Suprapubic skin (tissue), 4 donors: ENCODE measurements at regions not wholly inside any gene's neighbourhood (a gene's known extent, or its start where the extent isn't known, plus 50 kb on each side); places are given as distances from the start of the nearest gene placed in this dataset.

Experiments used
- DNase-seq, 2 donors: peaks; one replicate each; pipeline ENCODE4 v3.0.0-alpha.2; 2019; ENCODE audit warnings: low spot score in 2 of 2
- H3K27ac ChIP-seq: fragments of 200-600 bp; sonication (generic); one replicate; pipeline ENCODE4 v1.5.1; 2019
- H3K27me3 ChIP-seq: fragments of 200-600 bp; sonication (generic); one replicate; pipeline ENCODE4 v1.5.1; 2019
- H3K36me3 ChIP-seq: fragments of 200-600 bp; sonication (generic); one replicate; pipeline ENCODE4 v1.5.1; 2019
- H3K4me1 ChIP-seq: fragments of 200-600 bp; sonication (generic); one replicate; pipeline ENCODE4 v1.5.1; 2019
- H3K4me3 ChIP-seq: fragments of 200-600 bp; sonication (generic); one replicate; pipeline ENCODE4 v1.5.1; 2019; ENCODE audit warnings: mild to moderate bottlenecking
- H3K9me3 ChIP-seq: fragments of 200-600 bp; sonication (generic); one replicate; pipeline ENCODE4 v1.5.1; 2019
- EP300 ChIP-seq: sonication (generic); formaldehyde crosslinking; IDR thresholded peaks from one replicate; pipeline ENCODE4 v1.6.1; 2017; ENCODE audit warnings: antibody characterized with exemption
- POLR2A ChIP-seq, 2 donors: fragments of 450-650 bp; IDR thresholded peaks; one replicate each; pipeline ENCODE4 v1.6.1; 2017; ENCODE audit warnings: antibody characterized with exemption in 2 of 2, mild to moderate bottlenecking in 2 of 2, moderate library complexity in 2 of 2
- POLR2AphosphoS5 ChIP-seq, 3 donors: sonication (generic); formaldehyde crosslinking; IDR thresholded peaks; one replicate each; pipeline ENCODE4 v1.6.1; 2017; ENCODE audit warnings: antibody characterized with exemption in 3 of 3
- WGBS: methylation state at CpG from one replicate; pipeline ENCODE4 v1.1.5; 2018; 5-methylcytosine and 5-hydroxymethylcytosine counted together
- TF ChIP-seq, protein P1 (sequence below), 2 donors: fragments of 200-600 bp in 1 of 2; fragments of 450-650 bp in 1 of 2; sonication (generic) in 1 of 2; IDR thresholded peaks; one replicate each; pipeline ENCODE4 v1.5.1; 2016 to 2019; ENCODE audit warnings: antibody characterized with exemption in 2 of 2, mild to moderate bottlenecking in 1 of 2, moderate library complexity in 1 of 2

DNA sequence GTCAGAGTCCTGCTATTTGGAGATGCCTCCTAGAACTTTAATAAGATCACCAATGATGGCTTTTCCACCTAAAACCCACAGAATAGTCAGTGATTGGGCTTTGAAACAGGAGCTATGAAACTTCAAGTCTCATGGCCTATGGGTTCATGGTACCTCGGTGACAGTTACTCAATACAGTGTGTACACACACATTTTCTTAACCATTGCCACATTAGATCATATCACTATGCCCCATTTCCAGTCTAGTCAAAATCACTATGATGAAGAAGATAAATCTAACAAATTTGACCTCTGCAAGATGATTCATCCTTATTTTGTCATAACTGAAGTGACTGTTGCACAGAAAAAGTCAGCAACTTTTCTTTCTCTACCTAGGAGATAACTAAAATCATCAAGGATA, 86.8 kb upstream of the OR13F1 start:
- 100% methylated on average over 1 of the region's 1 CpG for WGBS

DNA sequence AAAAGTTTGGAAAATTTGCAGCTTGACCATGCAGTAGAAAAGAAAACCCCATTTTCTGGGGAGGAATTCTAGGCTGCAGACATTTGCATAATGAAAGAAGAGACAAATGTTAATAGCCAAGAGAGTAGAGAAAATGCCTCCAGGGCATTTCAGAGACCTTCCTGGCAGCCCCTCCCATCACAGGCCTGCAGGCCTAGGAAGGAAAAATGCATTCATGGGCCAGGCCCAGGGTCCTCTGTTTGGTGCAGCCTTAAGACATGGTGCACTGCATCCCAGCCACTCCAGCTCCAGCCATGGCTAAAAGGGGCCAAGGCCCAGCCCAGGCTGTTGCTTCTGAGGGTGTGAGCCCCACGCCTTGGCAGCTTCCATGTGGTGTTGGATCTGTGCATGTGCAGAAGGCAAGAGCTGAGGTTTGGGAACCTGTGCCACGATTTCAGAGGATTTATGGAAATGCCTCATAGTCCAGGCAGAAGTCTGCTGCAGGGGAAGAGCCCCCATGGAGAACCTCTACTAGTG, 75.0 kb upstream of the OR13F1 start:
- Histone ChIP-seq H3K27me3 (no peaks in the 10 kb centered on the region), H3K9me3 (peaks cover 6% of the 10 kb centered on the region), H3K36me3 (no peaks in the 10 kb centered on the region), H3K27ac (no peak overlapping the region), H3K4me1 (no peaks in the 10 kb centered on the region), H3K4me3 (no peak overlapping the region)
- WGBS = 72% methylated on average over 2 of the region's 2 CpGs
- DNase-seq = no peak
- TF ChIP-seq EP300 (no peak), POLR2AphosphoS5 (IDR thresholded peaks at IDR 0.05) (no peak), POLR2A (IDR thresholded peaks at IDR 0.05) (no peak)
- TF ChIP-seq, protein P1, sequence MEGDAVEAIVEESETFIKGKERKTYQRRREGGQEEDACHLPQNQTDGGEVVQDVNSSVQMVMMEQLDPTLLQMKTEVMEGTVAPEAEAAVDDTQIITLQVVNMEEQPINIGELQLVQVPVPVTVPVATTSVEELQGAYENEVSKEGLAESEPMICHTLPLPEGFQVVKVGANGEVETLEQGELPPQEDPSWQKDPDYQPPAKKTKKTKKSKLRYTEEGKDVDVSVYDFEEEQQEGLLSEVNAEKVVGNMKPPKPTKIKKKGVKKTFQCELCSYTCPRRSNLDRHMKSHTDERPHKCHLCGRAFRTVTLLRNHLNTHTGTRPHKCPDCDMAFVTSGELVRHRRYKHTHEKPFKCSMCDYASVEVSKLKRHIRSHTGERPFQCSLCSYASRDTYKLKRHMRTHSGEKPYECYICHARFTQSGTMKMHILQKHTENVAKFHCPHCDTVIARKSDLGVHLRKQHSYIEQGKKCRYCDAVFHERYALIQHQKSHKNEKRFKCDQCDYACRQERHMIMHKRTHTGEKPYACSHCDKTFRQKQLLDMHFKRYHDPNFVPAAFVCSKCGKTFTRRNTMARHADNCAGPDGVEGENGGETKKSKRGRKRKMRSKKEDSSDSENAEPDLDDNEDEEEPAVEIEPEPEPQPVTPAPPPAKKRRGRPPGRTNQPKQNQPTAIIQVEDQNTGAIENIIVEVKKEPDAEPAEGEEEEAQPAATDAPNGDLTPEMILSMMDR (IDR thresholded peaks at IDR 0.05) = no peak

More for the DNA sequence above, 86.8 kb upstream of the OR13F1 start:
- H3K9me3 ChIP-seq = peaks cover 4% of the 10 kb centered on the region
- DNase-seq = no peak
- H3K36me3 ChIP-seq = no peaks in the 10 kb centered on the region
- H3K4me1 ChIP-seq = no peaks in the 10 kb centered on the region
- TF ChIP-seq, protein P1 (IDR thresholded peaks at IDR 0.05) = no peak
- no peak for TF ChIP-seq POLR2AphosphoS5 (IDR thresholded peaks at IDR 0.05)
- TF ChIP-seq POLR2A (IDR thresholded peaks at IDR 0.05) = no peak
- TF ChIP-seq EP300 = no peak
- no peaks in the 10 kb centered on the region for H3K27me3 ChIP-seq
- no peak overlapping the region for H3K4me3 ChIP-seq
- H3K27ac ChIP-seq = no peak overlapping the region

DNA sequence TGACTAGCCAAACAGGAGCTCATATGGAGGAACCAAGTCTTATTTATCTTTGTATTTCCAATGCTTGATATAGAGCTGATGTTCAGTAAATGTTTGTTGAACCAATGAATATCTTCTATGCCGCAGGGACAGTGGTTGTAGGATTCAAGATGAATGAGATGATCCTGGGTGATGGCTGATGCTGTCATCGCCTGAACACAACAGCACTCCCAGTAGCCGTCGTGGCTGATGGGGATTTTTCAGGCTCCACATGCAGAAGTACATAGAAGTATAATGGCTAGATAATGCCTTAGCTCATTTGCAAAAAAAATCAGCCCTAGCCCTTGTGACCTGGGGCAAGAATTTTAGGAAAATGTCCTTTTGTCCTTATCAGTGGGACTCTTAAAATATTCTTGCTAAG, 69.0 kb upstream of the OR13F1 start:
- no peaks in the 10 kb centered on the region for H3K36me3 ChIP-seq

GRCh38 chr9:104448036-104448435, 56.0 kb upstream of the OR13F1 start:
- Histone ChIP-seq H3K27me3 (no peaks in the 10 kb centered on the region), H3K36me3 (no peaks in the 10 kb centered on the region), H3K4me3 (no peak overlapping the region), H3K9me3 (no peaks in the 10 kb centered on the region), H3K4me1 (no peaks in the 10 kb centered on the region), H3K27ac (no peak overlapping the region)
- no peak for DNase-seq
- TF ChIP-seq POLR2A (IDR thresholded peaks at IDR 0.05) = no peak
- TF ChIP-seq, protein P1 (IDR thresholded peaks at IDR 0.05) = no peak
- no peak for TF ChIP-seq EP300
- no peak for TF ChIP-seq POLR2AphosphoS5 (IDR thresholded peaks at IDR 0.05)
- WGBS = 42% methylated on average over 5 of the region's 5 CpGs

More for the DNA sequence above, 69.0 kb upstream of the OR13F1 start:
- no peak for DNase-seq
- WGBS = 85% methylated on average over 4 of the region's 4 CpGs
- Histone ChIP-seq H3K27ac (no peak overlapping the region), H3K27me3 (no peaks in the 10 kb centered on the region), H3K4me3 (no peak overlapping the region), H3K4me1 (no peaks in the 10 kb centered on the region), H3K9me3 (no peaks in the 10 kb centered on the region)
- TF ChIP-seq, protein P1 (IDR thresholded peaks at IDR 0.05) = no peak
- TF ChIP-seq POLR2AphosphoS5 (IDR thresholded peaks at IDR 0.05) = no peak
- TF ChIP-seq POLR2A (IDR thresholded peaks at IDR 0.05) = no peak
- TF ChIP-seq EP300 = no peak
